ENCODE measurements at regions not wholly inside any gene's neighbourhood (a gene's known extent, or its start where the extent isn't known, plus 50 kb on each side); places are given as distances from the start of the nearest gene placed in this dataset.
A peak's percentile ranks its signal among the peaks of the same experiment; 100 is the strongest.

DNA sequence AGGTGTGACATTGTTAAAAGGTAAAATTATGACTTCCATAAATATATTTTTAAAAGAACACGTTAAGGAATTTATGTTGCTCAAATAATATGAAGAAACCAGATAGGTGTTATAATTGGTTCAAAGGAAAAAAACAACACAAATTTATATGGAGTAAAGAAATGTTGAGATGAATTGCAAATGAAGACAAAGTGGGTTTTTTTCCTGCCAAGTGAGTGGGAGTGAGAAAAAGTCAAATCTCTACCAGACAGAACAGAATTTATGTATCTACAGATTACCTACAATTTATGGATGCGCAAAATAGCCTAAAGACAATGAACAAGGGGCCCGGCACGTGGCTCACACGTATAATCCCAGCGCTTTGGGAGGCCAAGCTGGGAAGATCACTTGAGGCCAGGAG lies 159.7 kb upstream of the SLC1A4 start:
- DNase-seq (ENCODE audit: low read depth, low spot score): no peak

DNA sequence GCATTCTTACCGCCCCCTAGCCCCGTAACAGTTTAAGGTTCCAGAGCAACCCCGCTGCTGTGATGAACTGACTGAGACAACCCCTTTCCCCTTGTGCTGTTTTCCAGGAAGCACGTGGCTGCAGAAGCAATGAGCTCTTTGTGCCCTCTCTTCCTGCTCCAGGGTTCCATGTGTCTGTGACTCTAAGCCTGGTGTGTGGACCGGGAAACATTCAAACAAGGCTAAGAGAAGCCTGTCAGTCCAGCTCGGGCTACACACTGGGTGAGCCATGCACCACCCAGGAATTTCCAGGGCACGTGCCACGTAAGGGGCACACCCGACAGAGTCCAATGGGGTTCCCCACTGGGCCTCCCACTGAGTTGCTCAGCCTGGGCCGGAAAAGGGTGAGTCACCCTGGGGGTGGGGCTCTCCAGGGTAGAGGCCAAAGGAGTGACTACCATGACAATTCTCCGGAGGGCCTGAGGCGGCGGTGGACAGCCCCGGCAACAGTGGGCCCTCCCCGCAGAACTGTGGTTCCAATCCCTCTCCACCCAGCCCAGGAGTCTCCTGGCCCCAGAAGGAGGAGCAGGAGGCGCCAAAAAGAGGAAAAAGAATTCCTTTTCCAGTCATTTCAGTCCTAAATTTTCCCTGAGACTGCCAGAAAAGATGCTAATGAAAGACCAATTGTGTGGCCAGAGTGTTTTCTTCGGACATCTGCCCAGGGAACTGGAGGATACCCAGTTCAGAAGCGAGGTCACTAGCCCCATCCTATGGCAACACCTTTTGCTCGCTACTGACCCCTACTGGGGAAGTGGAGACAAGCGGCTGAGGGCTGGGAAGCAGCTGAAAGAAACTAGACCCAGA lies 157.8 kb upstream of the SLC1A4 start:
- DNase-seq (ENCODE audit: low read depth, low spot score): peak; percentile 75

DNA sequence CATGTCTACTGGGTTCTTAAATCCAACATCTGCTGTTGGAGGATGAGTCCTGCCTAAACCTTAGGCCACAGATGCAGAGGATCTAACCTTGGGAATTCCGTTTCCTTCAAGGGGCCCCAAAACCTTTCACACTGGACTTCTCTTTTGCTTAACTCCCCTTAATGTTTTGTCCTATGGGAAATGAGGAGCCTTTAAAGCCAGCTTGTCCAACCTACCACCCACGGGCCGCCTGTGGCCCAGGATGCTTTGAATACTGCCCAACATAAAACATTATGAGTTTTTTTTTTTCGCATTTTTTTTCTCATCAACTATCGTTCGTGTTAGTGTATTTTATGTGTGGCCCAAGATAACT lies 157.2 kb upstream of the SLC1A4 start:
- no peak for DNase-seq (ENCODE audit: low read depth, low spot score)

DNA sequence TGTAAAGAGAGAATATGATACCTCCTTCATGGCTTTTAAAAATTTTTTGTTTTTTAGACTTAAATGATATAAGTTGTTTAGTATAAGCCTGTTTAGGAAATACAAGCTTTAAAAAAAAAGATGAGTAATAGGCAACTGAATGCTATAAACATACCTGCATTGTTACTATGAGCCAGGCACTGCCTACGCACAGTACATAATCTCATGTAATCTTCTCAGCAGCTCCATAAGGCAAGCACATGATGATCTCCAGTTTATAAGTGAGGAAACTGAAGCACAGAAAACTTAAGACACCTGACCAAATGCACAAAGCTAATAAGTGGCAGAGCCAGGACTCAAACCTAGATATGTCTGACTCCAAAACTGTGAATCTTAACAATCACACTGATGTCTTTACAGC lies 156.3 kb upstream of the SLC1A4 start:
- no peak for DNase-seq (ENCODE audit: low read depth, low spot score)

DNA sequence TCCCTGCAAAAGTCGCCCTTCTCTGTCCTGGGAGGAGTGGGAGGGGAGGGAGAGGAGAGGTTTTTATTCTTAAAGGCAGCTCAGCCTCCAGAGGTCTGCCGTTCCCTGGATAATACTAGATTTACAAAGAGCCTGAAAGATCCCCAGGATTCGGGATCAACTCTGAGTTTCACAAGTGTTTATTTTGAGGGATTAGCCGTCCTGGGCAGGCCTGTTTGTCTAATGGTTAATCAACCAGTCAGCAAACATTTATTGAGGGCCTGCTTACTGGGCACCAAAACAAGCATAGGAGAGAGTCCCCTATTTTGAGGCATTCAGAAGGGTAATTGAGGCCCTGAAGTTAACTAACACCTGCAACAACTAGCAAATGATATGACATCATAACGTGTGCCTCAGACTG lies 152.6 kb upstream of the SLC1A4 start:
- no peak for DNase-seq (ENCODE audit: low read depth, low spot score)

DNA sequence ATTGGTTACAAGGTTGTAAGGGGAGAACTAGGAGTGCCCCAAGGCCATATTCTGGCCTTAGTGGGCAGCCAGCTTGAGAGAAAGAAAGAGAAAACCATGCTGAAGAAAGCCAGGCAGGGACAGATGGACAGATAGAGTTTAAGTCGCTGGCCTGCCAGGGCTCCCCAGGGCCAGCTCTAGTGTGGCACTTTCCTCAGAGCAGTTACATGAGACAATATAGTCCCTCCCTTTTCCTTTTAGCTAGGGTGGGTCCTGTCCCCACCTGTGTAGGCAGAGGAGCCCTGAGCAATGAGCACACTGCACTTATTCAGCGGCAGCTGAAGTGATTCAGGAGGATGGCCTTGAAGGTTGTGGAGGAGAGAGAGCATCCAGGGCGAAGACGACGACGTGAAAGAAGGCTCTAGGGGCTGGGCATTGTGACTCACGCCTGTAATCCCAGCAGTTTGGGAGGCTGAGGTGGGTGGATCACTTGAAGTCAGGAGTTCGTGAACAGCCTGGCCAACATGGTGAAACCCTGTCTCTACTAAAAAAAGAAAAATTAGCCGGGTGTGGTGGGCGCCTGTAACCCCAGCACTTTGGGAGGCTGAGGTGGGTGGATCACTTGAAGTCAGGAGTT lies 152.0 kb upstream of the SLC1A4 start:
- no peak for DNase-seq (ENCODE audit: low read depth, low spot score)

DNA sequence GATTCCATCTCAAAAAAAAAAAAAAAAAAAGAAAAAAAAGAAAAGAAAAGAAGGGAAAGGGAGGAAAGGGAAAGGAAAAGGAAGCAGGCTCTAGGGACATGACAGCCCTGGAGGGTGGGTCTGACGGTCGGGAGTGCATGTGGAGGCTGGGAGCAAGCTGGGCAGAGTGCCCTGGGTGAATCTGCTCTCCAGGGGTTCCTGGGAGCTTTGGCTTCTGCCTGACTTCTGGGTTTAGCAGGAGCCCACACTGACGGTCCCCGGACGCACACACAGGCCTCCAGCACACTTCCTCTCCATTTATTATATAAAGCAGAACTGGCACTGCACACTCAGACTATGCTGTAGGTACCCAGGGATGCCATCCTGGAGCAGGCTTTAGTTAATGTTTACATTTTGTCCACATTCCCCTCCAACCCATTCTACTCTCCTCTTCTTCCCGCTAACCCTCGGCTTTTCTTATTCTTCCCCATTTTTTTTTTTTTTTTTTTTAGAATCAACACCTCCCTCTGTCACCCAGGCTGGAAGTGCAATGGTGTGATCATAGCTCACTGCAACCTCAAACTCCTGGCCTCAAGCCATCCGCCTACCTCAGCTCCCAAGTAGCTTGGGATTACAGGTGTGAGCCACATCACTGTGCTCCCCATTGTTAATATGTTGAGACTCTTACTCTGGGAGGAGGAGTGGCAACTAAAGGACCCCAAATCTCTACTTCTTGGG lies 151.1 kb upstream of the SLC1A4 start:
- no peak for DNase-seq (ENCODE audit: low read depth, low spot score)

DNA sequence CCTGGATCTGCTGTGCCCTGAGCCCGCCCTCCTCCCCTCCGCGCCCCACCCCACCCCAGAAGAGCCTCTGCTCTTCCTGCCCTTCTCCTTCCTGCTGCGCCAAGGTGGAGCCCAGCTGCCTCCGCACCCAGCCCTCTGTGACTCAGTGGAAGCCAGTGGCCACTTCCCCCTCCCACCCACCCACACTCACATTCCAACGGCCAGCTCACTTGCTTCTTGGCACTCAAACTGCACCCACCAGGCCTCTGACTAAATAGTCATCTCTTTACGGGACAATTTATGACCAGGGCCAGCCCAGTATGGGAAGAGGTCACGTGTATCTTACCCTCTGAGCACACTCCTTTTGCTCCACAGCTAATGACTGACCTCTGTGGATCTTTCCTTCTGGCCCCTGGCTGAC lies 150.4 kb upstream of the SLC1A4 start:
- no peak for DNase-seq (ENCODE audit: low read depth, low spot score)

DNA sequence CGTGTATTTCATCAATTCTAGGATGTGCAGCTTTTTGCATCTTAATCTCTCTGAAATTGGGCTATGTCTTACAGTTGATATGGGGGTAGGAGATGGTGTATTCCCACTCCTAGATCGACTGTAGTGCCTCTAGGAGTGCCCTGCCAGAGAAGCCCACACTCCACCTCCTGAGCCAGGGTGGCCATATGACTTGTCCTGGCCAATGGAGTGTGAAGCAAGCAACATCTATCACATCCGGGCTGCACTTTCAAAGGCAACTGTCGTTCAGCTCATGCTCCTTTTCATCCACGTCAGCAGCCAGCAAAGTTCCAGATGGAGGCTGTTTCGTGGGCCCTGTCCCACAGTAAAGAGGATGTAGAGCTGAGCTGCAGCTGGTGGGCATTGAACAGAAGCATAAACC lies 149.4 kb upstream of the SLC1A4 start:
- DNase-seq (ENCODE audit: low read depth, low spot score): no peak

DNA sequence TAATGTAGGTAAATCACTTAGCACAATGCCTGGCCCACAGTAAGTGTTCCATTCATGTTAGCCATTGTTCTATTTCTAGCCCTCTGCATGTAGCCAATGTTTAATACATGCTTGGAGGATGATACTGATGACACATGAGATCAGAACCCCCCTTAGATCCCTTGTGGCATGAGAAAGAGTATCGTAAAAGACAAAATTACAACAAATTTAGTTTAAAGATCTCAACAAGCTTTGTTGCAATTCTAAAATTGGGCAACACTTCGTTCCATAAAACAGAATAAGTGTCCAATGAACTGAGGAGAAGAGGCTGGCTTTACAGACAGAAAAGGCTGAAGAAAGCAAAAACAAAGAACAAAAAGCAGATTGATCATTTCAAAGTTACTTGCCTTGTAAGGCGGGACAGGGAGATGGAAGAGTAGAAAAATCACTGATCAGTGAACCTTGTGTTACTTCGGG lies 148.7 kb upstream of the SLC1A4 start:
- DNase-seq (ENCODE audit: low read depth, low spot score): no peak

DNA sequence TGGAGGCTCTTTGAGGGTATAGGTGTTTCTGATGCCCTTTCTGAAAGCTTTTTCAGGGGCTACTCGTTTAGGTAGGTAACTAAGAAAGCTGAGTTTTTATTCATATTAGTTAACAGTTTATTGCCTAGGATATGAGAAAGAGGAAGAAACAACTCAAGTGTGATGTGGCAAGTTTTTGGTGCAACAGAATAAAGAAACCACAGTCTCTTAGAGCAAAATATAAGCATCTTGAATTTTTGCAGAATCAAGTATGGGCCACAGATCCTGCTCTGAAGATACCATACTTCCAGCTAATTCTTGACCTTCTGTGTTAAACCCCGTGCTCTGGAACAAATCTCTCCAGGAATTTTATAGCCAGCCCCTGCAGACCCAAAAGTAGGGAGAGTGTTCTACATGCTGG lies 147.7 kb upstream of the SLC1A4 start:
- DNase-seq (ENCODE audit: low read depth, low spot score): no peak

DNA sequence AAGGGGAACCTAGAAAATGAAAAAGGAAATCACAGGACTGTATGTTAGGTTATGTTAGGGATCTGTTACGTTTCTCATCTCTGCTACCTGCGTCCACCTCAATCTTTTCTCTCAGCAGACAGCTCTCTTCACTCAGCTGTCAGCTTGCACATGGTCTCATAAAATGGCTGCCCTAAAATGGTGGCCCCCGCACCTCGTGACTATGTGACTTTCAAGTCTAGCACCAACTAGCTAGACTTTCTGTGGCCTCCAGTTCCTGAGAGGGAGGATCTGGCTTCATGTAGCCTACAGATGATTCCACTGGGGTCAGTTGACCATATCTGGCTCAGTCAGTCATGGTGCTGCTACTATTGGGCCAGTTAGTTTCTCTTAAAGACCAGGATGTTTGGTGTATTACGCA lies 147.2 kb upstream of the SLC1A4 start:
- DNase-seq (ENCODE audit: low read depth, low spot score): no peak

DNA sequence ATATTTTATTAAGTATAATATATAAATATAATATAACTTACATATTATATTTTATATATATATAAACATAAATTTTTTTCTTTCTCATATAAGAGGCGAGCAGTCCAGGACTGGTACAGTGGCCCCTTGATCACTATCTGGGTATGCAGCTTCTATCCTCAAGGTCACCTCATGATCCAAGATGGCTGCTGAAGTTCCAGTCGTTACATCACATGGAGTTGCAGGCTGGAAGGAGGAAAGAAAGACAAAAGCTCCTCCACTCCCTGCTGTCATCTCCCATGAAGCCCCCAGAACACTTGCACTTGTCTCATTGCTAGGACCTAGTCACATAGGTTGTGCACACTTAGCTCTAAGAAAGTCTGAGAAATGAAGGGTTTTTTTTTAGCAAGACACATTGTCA lies 145.1 kb upstream of the SLC1A4 start:
- no peak for DNase-seq (ENCODE audit: low read depth, low spot score)

DNA sequence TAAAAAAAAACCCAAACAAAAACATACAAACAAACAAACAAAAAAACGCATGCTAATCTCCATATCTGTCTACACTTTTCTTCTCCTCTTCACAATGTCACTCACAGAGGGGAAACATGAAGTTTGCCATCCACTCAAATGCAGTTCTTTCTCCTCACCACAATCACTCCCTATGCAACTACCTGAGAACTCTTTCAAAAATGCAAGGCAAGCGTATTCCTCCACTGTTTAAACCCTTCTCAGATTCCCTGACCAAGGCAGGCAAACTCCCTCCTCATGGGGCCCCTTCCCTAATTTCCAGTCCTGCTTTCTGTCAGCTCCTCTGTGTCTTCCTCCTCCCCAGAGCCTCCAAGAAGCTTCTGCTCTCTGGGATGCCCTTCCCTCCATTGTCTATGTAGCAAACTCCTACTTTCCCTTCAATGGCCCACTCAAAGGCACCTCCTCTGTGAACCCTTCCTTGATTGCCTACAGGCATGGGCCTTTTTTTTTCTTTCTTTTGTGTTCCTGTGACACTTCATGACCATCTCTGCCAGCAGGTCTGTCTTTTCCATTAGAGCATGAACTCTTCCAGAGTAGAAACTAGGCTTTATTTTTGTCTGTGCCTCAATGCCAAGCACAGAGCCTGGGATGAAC lies 143.8 kb upstream of the SLC1A4 start:
- no peak for DNase-seq (ENCODE audit: low read depth, low spot score)

DNA sequence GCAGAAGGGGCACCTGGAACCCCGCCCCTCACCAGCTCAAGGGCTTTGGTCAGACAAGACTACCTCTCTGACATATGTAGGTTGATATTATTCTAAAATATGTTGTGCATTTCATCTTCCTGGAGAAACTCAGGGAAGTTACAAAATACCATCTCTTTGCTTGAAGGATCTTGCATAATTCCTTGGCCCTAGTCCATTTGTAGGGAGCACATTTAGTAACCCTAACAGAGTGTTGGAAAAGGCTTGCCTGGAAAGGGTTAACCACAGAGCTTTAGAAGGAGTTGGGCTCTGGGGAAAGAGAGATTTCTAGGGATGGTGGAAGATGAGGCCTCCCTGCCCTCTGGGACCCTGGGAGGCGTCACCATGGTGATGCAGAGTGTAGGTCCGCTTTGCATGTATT lies 143.0 kb upstream of the SLC1A4 start:
- no peak for DNase-seq (ENCODE audit: low read depth, low spot score)

DNA sequence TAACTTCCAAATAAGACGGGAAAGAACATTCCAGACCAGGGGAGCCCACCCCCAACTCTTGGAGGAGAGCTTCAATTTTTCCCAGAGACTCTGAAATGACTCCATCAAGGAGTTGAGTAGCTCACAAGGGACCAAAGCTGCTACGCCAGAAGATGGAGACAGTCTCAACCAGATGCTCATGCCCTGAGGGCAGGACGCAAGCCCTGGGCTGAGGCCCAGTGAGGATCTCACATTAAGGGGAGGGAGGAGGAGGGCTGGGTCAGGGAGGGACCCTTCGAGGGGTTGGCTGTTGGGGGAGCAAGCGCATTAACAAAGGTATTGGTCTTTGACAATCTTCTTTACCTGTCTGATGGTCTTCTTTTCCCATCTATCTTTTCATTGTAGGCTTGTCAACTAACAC lies 141.3 kb upstream of the SLC1A4 start:
- no peak for DNase-seq (ENCODE audit: low read depth, low spot score)

DNA sequence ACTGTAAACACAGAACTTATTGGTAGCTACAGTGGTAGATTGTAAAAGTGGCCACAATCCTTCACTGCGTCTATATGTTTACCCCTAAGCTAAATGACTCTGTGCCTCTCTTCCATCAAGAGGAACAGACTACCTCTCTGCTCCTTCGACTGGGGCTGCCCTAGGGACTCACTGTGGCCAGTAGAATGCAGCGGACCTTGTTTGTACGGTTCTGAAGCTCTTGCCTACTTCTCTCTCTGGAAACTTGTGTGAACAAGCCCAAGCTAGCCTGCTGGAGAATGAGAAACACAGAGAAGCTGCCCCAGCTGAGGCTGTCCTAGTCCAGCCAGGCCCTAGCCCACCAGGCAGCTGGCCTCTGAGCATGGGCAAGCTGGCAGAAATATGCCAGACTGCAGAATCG lies 140.8 kb upstream of the SLC1A4 start:
- no peak for DNase-seq (ENCODE audit: low read depth, low spot score)

DNA sequence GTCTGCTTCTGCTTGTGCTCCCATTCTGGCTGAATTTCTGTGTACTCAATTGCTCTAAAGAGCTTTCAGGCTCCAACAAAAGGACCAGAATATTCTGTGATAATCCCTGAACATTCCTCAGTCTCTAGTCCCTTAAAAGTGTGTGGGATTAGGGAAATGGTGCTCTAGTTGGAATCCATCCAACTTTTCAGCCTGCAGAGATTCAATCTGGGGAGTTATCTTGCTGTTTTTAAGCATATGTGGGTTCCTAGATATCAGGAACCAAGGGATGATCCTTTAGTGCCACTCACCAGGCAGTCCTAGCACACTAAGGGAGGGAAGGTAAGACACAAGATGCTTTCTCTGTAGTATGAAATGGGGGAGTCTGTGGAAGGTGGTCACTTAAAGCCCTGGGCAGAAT lies 140.3 kb upstream of the SLC1A4 start:
- no peak for DNase-seq (ENCODE audit: low read depth, low spot score)

DNA sequence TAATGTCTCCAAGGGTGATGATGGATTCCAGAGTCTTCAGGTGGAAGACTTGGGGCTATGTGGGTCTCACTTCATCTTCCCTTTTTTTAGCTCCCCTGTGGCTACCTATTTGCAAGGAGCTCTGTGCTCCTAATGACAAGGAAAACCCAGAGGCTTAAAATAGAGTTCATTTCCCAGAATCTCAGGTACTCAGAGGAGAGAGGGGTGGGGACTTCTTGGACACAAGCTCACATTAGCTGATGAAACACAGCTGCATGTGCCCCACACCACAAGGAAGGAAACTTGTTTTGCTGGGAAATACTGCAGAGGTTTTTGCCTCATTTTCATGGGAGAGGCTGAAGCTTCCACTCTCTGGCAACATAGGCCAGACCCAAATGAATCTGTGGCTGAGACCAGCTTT lies 138.6 kb upstream of the SLC1A4 start:
- no peak for DNase-seq (ENCODE audit: low read depth, low spot score)

DNA sequence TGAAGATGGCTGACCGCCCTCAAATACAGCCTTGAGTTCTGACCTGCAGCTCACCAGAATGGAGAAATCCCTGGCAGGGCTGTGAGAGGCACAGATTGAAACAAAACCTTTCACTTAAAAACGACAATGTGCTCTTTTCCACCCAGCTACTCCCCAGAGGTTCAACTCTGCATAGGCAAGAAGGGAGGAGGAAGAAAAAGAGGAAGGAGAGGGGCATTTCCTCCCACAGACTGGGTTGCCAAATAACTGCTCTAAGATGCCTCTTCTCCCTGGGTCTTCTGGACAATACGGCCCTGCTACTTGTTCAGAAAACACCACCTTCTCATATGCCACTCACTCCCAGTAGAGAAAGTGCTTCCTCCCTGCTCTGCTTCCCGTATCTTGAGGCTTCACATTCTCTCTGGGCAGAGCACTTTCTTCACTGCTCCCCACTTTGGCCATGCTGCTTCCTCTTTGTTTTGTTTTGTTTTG lies 136.4 kb upstream of the SLC1A4 start:
- DNase-seq (ENCODE audit: low read depth, low spot score): no peak

DNA sequence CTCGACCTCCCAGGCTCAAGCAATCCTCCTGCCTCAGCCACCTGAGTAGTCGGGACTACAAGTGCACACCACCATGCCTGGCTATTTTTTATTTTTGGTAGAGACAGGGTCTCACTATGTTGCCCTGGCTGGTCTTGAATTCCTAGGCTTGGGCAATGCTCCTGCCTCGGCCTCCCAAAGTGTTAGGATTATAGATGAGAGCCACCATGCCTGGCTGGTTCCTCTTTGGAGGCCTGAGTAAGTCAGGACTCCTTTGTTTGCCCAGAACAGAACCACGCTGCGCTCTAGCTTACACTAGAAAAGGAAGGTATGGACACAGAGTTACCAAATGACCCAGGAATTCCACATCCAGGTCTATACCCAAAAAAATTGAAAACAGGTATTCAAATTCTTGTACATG lies 135.9 kb upstream of the SLC1A4 start:
- no peak for DNase-seq (ENCODE audit: low read depth, low spot score)

DNA sequence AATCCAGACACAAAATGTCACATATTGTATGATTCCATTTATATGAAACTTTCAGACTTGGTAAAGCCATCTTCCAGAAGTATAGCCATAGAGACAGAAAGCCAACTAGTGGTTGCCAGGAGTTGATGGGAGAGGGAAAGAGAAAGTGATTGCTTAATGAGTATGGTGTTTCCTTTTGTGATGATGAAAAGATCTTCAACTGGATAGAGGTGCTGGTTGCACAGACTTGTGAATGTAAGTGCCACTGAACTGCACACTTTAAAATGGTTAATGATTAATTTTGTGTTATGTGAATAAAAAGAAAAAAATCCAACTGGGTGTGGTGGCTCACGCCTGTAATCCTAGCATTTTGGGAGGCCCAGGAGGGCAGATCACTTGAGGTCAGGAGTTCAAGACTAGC lies 135.3 kb upstream of the SLC1A4 start:
- DNase-seq (ENCODE audit: low read depth, low spot score): no peak
